ENCODE measurements at regions not wholly inside any gene's neighbourhood (a gene's known extent, or its start where the extent isn't known, plus 50 kb on each side); places are given as distances from the start of the nearest gene placed in this dataset.

- no peak for DNase-seq
Observed at GRCh38 chr5:74336297-74336696, 304.2 kb downstream of the ENC1 start.

- DNase-seq: no peak
Observed at GRCh38 chr5:74334762-74335384, 305.7 kb downstream of the ENC1 start.

GRCh38 chr5:74334062-74334761 is 306.3 kb downstream of the ENC1 start:
- no peak for DNase-seq

- no peak for DNase-seq
Observed at GRCh38 chr5:74333430-74333829, 307.1 kb downstream of the ENC1 start.

- no peak for DNase-seq
Observed at GRCh38 chr5:74332682-74333081, 307.8 kb downstream of the ENC1 start.

- no peak for DNase-seq
Observed at GRCh38 chr5:74332006-74332405, 308.5 kb downstream of the ENC1 start.

GRCh38 chr5:74328221-74328630 is 312.3 kb downstream of the ENC1 start:
- DNase-seq: no peak

GRCh38 chr5:74327339-74327685 is 313.2 kb downstream of the ENC1 start:
- no peak for DNase-seq

GRCh38 chr5:74326571-74327338 is 313.8 kb downstream of the ENC1 start:
- DNase-seq: peak; percentile 98

GRCh38 chr5:74325866-74326265 is 314.7 kb downstream of the ENC1 start:
- no peak for DNase-seq

- DNase-seq: no peak
Observed at GRCh38 chr5:74324556-74324955, 316.0 kb downstream of the ENC1 start.

GRCh38 chr5:74322944-74323343 is 317.6 kb downstream of the ENC1 start:
- DNase-seq: no peak

- DNase-seq: no peak
Observed at GRCh38 chr5:74322191-74322590, 318.3 kb downstream of the ENC1 start.

- no peak for DNase-seq
Observed at GRCh38 chr5:74321326-74321725, 319.2 kb downstream of the ENC1 start.

GRCh38 chr5:74320526-74320925 is 320.0 kb downstream of the ENC1 start:
- no peak for DNase-seq

- DNase-seq: no peak
Observed at GRCh38 chr5:74319076-74319475, 321.5 kb downstream of the ENC1 start.

GRCh38 chr5:74316064-74316603 is 324.4 kb downstream of the ENC1 start:
- DNase-seq: peak; percentile 42

GRCh38 chr5:74314906-74315305 is 325.6 kb downstream of the ENC1 start:
- DNase-seq: no peak

- no peak for DNase-seq
Observed at GRCh38 chr5:74313896-74314295, 326.6 kb downstream of the ENC1 start.

- no peak for DNase-seq
Observed at GRCh38 chr5:74312746-74313145, 327.8 kb downstream of the ENC1 start.

- no peak for DNase-seq
Observed at GRCh38 chr5:74311961-74312360, 328.6 kb downstream of the ENC1 start.

- DNase-seq: no peak
Observed at GRCh38 chr5:74310997-74311930, 329.3 kb downstream of the ENC1 start.

GRCh38 chr5:74310386-74310785 is 330.1 kb downstream of the ENC1 start:
- DNase-seq: no peak
